ENCODE measurements at regions not wholly inside any gene's neighbourhood (a gene's known extent, or its start where the extent isn't known, plus 50 kb on each side); places are given as distances from the start of the nearest gene placed in this dataset.

- TF ChIP-seq CTCF (conservative IDR thresholded peaks at IDR 0.05): no peak
- peak overlapping the region; percentile 38; the same call in 1 of the 2 replicates for H3K27ac ChIP-seq
Observed at GRCh38 chr3:30259730-30260129, 346.7 kb upstream of the TGFBR2 start.

GRCh38 chr3:30260762-30261161, 345.6 kb upstream of the TGFBR2 start:
- TF ChIP-seq CTCF (conservative IDR thresholded peaks at IDR 0.05): no peak

GRCh38 chr3:30263238-30263924, 343.0 kb upstream of the TGFBR2 start:
- H3K27ac ChIP-seq: no peak overlapping the region
- no peak for TF ChIP-seq CTCF (conservative IDR thresholded peaks at IDR 0.05)

More at GRCh38 chr3:30260762-30261161, 345.6 kb upstream of the TGFBR2 start:
- no peak overlapping the region for H3K27ac ChIP-seq

GRCh38 chr3:30263925-30264313, 342.5 kb upstream of the TGFBR2 start:
- no peak overlapping the region for H3K27ac ChIP-seq
- no peak for TF ChIP-seq CTCF (conservative IDR thresholded peaks at IDR 0.05)

- no peak for TF ChIP-seq CTCF (conservative IDR thresholded peaks at IDR 0.05)
- no peak overlapping the region for H3K27ac ChIP-seq
Observed at GRCh38 chr3:30266524-30266923, 339.9 kb upstream of the TGFBR2 start.

- TF ChIP-seq CTCF (conservative IDR thresholded peaks at IDR 0.05): no peak
- no peak overlapping the region for H3K27ac ChIP-seq
Observed at GRCh38 chr3:30268288-30268687, 338.1 kb upstream of the TGFBR2 start.

GRCh38 chr3:30269751-30270445, 336.5 kb upstream of the TGFBR2 start:
- no peak for TF ChIP-seq CTCF (conservative IDR thresholded peaks at IDR 0.05)
- H3K27ac ChIP-seq: no peak overlapping the region

Measured in VCaP (cell line).